ENCODE measurements at regions not wholly inside any gene's neighbourhood (a gene's known extent, or its start where the extent isn't known, plus 50 kb on each side); places are given as distances from the start of the nearest gene placed in this dataset.

- DNase-seq = peak; percentile 2
These were observed 107.7 kb upstream of the SPATA13 start for GRCh38 chr13:24052547-24053518.

GRCh38 chr13:24053519-24054251, 106.8 kb upstream of the SPATA13 start:
- peak; percentile 87 for DNase-seq

- DNase-seq = no peak
These were observed 103.8 kb upstream of the SPATA13 start for GRCh38 chr13:24056616-24057137.

- no peak for DNase-seq
These were observed 99.5 kb upstream of the SPATA13 start for GRCh38 chr13:24060993-24061392.

DNA sequence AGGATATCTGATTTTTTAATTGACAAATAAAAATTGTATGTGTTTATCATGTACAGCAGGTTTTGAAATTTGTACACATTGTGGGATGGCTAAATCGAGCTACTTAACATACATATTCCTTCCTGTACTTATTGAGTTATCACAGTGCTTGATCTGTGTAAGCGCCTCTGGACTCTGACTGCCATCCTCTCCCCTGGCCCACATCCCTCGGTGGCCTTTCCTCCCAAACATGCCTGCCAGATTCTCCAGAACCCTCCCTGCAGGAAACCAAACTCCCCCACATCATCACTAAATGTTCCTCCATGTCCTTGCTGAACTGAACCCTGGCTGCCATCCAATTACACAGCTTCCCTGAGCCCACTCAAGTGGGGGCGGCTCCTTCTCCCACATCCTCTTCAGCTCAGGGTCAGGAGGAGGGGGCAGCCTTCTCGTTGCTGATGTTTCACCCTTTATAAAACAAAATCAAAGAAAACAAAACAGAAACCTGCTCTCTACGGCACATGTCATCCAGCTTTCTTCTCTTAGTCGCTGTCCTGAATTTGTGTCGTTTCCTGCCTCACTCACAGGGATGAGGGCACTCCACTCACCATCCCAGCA, 97.1 kb upstream of the SPATA13 start:
- no peak for DNase-seq

DNA sequence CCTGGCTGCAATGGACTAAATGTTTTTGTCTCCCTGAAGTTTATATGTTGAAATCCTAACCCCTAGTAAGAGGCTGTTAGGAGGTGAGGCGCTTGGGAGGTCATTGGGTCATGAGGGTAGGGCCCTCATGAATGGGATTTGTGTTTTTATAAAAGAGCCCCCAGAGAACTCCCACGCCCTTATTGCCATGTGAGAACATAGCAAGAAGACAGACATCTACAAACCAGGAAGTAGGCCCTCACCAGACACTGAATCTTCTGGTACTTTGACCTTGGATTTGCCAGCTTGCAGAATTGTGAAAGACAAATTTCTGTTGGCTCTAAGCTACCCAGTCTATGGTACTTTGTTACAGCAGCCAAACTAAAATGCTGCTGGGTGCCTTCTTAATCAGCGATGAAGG, 96.1 kb upstream of the SPATA13 start:
- DNase-seq = no peak

DNA sequence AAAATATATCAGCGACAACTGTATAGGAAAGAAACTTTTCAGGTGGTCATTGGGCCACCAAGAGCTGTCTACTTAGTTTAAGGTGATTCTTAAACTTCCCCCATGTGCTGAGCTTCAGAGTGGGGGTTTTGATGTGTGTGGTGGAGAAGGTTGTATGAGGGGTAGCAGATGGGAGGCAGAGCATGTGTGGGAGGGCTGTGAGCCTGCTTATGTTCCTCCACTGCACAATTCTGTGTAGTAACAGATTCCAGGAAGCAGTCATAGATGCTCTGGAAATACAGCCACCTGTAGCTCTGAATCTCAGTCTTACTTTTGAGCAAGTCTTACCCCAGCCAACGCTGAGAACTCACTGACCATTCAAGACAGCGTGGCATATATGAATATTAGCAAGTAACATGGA, 95.3 kb upstream of the SPATA13 start:
- no peak for DNase-seq

DNA sequence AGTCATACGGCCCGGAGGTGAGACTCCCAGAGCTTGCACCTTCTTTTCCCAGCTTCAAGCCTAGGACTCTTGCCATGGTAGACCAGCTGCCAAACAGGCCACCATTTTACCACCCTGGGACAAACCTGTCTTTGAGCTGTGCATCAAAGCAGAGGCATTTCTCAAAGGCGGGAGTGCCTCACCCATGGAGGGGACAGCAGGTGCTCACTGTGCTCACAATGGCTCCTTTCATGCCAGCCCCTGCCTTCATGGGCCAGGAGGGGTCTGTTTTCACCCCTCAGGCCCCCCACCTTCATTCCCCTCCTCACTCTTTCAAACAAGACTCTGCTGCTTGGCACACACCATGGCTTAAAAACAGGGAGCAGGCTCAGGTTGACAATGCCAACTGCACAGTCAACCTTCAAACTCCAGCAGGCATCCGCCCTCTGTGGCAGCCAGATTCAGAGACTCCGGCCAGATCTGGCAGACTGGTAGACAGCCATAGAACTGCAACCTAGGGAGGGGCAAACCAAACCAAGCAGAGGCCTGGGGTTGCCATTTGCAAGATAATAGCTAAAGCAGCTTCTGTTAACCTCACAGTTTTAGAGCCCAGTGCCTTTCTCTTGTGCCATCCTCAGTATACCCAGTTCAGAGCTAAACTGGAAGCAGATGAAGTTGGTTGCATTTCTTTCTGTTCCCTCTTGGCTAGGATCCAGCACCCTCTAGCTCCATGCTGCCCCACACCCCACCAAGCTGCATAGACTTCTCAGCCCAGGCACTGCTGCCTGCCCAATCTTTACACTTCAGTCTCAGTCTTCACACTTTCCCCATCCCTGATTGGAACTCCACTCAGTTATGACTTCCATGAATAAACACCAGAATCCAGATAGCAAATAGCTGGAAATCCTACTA, 93.9 kb upstream of the SPATA13 start:
- DNase-seq = peak; percentile 6

- DNase-seq = no peak
These were observed 92.0 kb upstream of the SPATA13 start for GRCh38 chr13:24068472-24068871.

GRCh38 chr13:24071016-24071415, 89.5 kb upstream of the SPATA13 start:
- no peak for DNase-seq

GRCh38 chr13:24071423-24072075, 89.0 kb upstream of the SPATA13 start:
- DNase-seq = no peak

DNA sequence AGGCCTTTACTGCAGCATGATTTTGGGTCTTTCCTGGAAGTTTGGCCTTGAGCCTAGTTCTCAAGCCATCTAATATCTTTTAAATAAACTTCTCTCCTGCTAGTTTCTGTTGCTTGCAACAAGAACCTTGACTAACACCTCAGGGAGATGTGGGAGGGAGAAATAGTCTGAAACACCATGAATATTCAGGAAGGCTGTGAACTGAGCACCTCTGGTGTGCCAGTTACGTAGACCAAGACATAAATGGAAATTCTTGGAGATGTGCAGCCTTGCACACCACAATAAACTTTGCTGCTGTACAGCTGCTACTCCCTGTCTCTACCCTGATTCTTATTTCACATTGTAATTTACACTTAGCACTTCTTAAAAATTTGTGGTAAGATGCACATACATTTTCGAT, 86.9 kb upstream of the SPATA13 start:
- DNase-seq = no peak

GRCh38 chr13:24074678-24075077, 85.8 kb upstream of the SPATA13 start:
- DNase-seq = no peak

DNA sequence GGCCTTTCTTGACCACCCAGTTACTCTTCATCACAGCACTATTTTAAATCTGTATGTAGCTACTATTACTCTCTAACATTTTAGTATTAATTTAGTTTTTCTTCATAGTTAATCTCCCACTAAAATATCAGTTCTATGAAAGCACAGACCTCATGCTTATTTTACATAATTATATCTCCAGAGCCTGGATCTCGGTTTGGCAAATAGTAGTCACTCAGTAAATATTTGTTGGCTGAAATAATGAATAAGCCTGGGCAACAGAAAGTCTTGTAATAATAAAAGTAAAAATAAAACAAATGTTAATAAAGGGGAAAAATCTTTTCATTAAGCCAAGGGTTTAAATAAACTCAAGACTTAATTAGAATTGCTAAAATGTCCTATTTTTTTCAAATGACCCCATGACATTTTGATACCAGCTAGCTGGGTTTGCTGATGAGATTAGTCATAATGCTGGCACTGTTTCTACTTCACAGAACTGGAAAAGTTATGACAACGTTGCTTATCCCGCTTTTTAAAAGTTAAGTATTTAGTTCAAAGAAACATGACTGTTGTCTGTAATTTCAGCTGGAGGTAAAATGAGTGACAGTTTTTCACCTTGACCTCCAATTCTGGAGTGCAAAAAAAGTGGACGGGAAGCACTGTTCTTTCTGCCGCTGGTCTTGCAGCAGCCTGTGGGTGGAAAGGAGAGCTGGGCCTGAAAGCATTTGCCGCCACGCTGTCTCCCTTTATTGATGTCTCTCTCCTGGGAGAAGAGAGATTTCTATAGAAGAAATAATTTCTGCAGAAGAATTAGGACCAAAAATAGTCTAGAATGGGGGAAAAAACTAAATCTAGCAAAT, 85.2 kb upstream of the SPATA13 start:
- DNase-seq = no peak

DNA sequence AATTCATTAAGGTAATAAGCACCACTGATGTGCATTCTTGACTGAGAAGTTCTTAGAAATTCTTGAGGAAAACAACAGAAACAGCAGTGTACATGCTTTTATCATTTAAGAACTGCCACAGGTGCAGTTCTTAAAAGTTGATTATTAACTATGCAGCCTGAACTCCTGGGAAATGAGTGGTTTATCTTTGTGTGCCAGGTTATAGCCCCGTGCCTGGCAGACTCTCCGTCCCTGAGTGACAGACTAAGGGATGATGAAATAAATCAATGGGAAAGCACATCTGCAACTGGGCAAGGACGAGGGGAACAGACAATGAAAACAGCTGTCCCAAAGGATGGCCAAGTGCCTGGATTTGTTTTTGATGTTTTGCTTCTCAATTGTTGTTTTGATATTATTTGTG, 84.4 kb upstream of the SPATA13 start:
- DNase-seq = no peak

- no peak for DNase-seq
These were observed 83.9 kb upstream of the SPATA13 start for GRCh38 chr13:24076636-24077035.

GRCh38 chr13:24080134-24080533, 80.4 kb upstream of the SPATA13 start:
- DNase-seq = no peak

- DNase-seq = no peak
These were observed 79.1 kb upstream of the SPATA13 start for GRCh38 chr13:24081387-24081786.

GRCh38 chr13:24083141-24083540, 77.4 kb upstream of the SPATA13 start:
- no peak for DNase-seq

DNA sequence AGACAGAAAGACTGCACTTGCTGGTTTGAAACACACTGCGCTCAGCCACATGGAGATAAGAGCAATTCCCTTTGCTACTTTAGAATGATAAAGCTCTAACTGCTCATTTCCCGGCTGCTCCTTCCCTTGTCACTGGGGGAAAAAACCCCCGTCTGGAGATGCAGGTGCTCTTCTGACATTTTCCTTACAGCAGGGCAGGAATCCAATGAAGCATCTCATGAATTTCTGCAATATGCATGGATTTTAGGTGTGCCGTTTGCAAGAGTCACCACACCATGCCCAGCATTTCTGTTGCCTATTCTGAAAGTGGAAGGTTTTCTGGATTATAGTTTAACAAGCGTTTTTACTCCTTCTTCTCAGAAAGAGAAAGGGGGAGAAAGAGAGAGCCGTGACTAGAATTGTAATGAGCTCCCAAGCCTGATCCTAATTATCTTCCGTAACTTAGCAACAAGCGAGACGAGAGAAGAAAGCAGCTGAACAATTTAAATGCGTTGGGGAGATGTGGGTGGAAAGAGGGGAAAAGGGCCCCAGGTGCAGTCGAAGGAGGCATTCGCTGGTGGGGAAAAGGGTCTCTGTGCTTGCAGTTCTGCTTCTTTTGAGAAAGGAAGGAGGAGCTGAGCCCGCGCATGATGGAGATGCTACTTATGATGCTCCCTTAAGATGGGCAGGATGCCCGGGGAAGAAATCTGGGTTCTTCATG, 76.6 kb upstream of the SPATA13 start:
- peak; percentile 29 for DNase-seq
